Coronary artery (tissue), 2 donors: ENCODE measurements at regions not wholly inside any gene's neighbourhood (a gene's known extent, or its start where the extent isn't known, plus 50 kb on each side); places are given as distances from the start of the nearest gene placed in this dataset.

Experiments used
- DNase-seq: peaks from one replicate; pipeline ENCODE4 v3.0.0-alpha.2; 2017; ENCODE audit warnings: low spot score
- H3K27ac ChIP-seq, 2 donors: fragments of 200-600 bp; sonication (generic); one replicate each; pipeline ENCODE4 v1.5.1; 2016 to 2019
- H3K4me3 ChIP-seq: fragments of 200-600 bp; sonication (generic); 2 replicates; pipeline ENCODE4 v1.5.1; 2016; ENCODE audit warnings: mild to moderate bottlenecking, moderate library complexity
- TF ChIP-seq, protein P1 (sequence below): fragments of 200-600 bp; sonication (generic); IDR thresholded peaks from one replicate; pipeline ENCODE4 v1.5.1; 2019; ENCODE audit warnings: antibody characterized with exemption

DNA sequence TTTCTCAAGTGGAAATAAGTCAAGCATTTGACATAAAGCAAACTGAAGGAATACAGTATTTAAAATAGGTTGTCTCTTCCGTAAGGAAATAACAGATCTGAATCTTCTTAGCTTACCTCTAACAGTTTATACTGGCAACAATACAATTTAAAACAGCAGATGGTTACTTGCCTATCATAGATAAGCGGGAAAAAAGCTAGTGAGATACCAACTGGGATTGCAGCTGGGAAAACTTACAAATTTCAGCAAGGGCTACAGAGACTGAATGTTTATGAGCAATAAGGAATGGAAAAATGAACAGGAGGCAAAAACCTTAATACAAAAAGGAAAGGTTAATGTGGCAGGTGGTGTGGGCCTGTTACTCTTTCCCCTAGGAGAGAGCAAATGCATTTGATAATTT lies 220.0 kb downstream of the RASSF9 start:
- no peak for DNase-seq
- Histone ChIP-seq H3K27ac (no peak overlapping the region), H3K4me3 (no peak overlapping the region)
- TF ChIP-seq, protein P1, sequence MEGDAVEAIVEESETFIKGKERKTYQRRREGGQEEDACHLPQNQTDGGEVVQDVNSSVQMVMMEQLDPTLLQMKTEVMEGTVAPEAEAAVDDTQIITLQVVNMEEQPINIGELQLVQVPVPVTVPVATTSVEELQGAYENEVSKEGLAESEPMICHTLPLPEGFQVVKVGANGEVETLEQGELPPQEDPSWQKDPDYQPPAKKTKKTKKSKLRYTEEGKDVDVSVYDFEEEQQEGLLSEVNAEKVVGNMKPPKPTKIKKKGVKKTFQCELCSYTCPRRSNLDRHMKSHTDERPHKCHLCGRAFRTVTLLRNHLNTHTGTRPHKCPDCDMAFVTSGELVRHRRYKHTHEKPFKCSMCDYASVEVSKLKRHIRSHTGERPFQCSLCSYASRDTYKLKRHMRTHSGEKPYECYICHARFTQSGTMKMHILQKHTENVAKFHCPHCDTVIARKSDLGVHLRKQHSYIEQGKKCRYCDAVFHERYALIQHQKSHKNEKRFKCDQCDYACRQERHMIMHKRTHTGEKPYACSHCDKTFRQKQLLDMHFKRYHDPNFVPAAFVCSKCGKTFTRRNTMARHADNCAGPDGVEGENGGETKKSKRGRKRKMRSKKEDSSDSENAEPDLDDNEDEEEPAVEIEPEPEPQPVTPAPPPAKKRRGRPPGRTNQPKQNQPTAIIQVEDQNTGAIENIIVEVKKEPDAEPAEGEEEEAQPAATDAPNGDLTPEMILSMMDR = no peak

DNA sequence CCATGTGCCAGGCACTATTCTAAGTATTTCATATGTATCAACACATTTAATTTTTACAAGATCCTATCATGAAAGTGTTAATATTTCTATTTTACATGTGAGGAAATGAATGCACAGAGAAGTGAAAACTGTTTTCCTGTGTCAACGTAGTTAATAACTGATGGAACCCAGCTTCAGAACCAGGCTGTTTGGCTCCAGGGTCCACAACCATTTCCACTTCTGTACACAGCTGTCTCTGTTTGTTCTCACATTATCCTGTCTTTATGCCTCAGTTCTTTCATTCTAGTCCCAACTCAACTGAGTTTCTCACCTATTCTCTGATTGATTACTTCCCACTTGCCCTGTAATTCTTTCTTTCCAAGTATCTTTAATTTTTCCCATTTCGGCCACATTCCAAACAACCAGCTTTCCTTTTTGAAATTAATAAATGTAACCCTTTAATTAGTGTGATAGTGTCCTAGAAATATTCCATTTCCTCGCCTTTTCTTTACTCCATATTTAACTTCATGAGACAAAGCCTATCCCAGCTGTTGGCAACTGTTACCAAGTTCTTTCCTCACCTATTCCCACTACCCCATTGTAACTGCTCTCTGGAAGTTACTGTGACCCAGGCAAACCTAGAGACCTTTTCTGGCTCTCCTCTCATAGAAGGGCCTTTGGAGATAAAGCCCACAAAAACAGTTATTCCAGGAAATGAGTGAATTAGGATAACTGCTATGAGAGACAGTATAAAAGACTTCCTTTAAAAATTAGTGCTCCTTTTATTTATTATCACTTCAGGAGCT lies 218.7 kb downstream of the RASSF9 start:
- H3K27ac ChIP-seq = no peak overlapping the region
- DNase-seq = no peak
- TF ChIP-seq, protein P1 = no peak
- H3K4me3 ChIP-seq = no peak overlapping the region

DNA sequence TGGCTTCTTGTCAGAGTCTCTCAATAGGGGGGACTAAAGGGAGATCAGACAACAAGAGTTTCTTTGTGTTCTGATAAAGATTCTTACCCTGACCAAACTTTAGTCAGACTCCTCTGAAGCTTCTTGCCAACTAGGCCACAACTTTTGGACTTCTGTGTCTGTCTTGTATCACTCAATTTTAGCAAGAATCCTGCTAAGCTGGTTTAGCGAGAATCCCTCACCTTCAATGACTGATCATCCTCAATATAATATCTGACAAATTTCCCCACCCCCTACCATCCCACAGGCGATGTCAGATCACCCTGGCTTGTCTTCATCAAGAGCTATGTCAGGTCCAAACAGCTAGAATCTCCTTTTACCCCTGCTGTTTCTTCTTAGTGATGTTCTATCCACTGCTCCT lies 215.2 kb downstream of the RASSF9 start:
- Histone ChIP-seq H3K4me3 (no peak overlapping the region), H3K27ac (no peak overlapping the region)
- TF ChIP-seq, protein P1 = no peak
- DNase-seq = no peak

DNA sequence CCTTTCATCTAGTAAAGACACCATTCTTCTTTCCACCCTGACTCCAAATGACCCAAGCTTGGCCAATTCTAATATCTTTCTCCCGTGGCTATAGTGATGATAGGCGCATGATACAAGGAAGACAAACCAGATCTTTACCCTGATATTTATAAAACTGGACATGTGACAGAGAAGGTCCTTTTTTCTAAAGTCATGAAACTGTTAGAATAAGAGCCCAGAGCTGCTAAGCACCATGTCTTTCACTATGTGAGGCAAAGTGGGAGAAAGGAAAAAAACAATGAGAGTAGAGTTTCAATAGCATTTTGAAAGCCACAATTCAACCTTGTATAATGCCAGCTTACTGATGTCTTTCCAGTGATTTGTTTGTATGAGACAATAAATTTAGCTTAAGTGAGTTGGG lies 212.4 kb downstream of the RASSF9 start:
- no peak overlapping the region for H3K27ac ChIP-seq

DNA sequence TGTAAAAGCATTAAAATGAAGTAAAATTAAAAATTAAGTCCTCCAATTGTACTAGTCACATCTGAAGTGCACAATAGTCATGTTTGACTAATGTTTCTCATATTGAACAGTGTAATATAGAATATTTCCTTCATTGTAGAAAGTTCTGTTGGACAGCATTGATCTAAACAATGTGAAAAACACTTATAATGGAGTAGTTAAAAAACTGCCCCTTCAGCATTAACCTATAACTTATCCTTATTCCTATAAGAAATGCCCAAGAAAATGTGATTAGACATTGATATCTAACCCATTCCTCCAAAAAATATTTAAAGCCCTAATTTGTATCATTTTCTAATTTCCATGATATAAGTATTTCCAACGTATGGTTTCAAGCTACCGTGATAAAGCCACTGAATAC lies 210.7 kb downstream of the RASSF9 start:
- Histone ChIP-seq H3K27ac (no peak overlapping the region), H3K4me3 (no peak overlapping the region)
- TF ChIP-seq, protein P1 = no peak
- DNase-seq = no peak

More for the DNA sequence above, 212.4 kb downstream of the RASSF9 start:
- TF ChIP-seq, protein P1 = no peak
- H3K4me3 ChIP-seq = no peak overlapping the region
- DNase-seq = no peak

DNA sequence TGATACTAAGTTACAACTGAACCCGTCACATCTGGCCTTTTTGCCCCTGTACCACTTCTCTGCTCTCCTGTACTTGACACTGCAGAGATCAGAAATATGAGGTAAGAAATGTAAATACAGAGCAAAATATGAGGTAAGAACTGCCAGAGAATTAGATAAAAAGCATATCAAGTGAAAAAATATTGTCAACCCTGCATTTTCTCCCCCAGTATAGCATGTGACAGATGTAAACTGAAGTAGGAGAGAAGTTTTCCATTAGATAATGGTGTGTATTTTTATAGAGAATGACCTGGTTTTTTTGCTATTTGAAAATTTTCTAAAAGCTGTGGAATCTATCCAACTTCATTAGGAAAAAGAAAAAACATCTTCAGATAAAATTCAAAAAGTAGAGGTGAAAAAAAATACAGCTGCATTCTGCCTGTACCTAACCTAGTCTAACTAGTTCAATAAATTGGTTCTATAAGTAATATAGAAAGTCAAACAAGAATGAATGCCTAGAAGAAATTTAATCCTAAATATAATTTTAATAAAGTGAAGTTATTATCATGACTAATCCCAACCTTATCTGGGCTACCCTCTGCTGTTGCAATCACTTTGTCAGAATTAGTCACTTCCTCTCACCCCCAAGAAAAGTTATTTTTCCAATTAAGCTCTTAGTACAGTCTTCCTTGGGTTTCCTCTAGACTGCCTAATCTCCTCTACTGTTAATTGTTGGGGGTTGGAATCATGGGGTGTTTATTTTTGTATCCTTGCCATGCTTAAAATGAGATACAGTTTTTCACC lies 210.0 kb downstream of the RASSF9 start:
- DNase-seq = no peak
- Histone ChIP-seq H3K4me3 (no peak overlapping the region), H3K27ac (no peak overlapping the region)
- TF ChIP-seq, protein P1 = no peak

DNA sequence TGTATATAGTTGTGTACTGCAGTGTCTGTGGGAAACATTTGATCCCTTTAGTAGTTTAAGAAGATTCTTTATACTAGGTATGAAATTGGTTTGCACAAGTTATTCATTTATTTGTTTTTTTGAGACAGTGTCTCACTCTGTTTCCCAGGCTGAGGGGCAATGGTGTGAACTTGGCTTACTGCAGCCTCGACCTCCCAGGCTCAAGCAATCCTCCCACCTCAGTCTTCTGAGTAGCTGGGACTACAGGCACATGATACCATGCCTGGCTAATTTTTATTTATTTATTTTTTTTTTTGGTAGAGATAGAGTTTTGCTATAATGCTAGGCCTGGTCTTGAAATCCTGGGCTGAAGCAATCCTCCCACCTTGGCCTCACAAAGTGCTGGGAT lies 209.4 kb downstream of the RASSF9 start:
- Histone ChIP-seq H3K4me3 (no peak overlapping the region), H3K27ac (no peak overlapping the region)
- no peak for DNase-seq
- TF ChIP-seq, protein P1 = no peak
